DND-41 (cell line): ENCODE measurements at regions not wholly inside any gene's neighbourhood (a gene's known extent, or its start where the extent isn't known, plus 50 kb on each side); places are given as distances from the start of the nearest gene placed in this dataset.

Experiments used
- ATAC-seq: fragments of 200-7000 bp; cut with Tn5 transposase; 3 replicates; pipeline ENCODE4 v1.9.1; 2021; ENCODE audit warnings: low read depth; ENCODE audit not compliant: insufficient read depth
- DNase-seq: peaks from one replicate; pipeline ENCODE4 v3.0.0-alpha.2; 2020
- H2AFZ ChIP-seq: 2 replicates; pipeline ENCODE4 v1.6.0; 2012; ENCODE audit warnings: low read depth, low read length
- H3K27ac ChIP-seq: 2 replicates; pipeline ENCODE4 v1.5.1; 2012; ENCODE audit warnings: low read length, inconsistent platforms
- H3K27me3 ChIP-seq: fragments of 200-600 bp; sonication (generic); 2 replicates; pipeline ENCODE4 v1.6.0; 2012; ENCODE audit warnings: low read length, mild to moderate bottlenecking, inconsistent platforms; ENCODE audit not compliant: insufficient read depth, poor library complexity
- H3K36me3 ChIP-seq: 2 replicates; pipeline ENCODE4 v1.5.1; 2012; ENCODE audit warnings: low read length, inconsistent platforms; ENCODE audit not compliant: insufficient read depth
- H3K4me1 ChIP-seq: 2 replicates; pipeline ENCODE4 v1.5.1; 2012; ENCODE audit warnings: mild to moderate bottlenecking, low read length; ENCODE audit not compliant: insufficient read depth
- H3K4me2 ChIP-seq: 2 replicates; pipeline ENCODE4 v1.6.0; 2012; ENCODE audit warnings: mild to moderate bottlenecking, moderate library complexity, low read length, inconsistent platforms; ENCODE audit not compliant: insufficient read depth
- H3K4me3 ChIP-seq, 2 experiments: fragments of 200-600 bp in 1 of 2; shearing (Covaris generic) in 1 of 2; 2 replicates each; pipeline ENCODE4 v1.5.1; 2012 to 2016; ENCODE audit warnings: inconsistent platforms in 2 of 2, low read length in 2 of 2, mild to moderate bottlenecking in 2 of 2, low read depth in 1 of 2, moderate library complexity in 1 of 2
- H3K79me2 ChIP-seq: 2 replicates; pipeline ENCODE4 v1.6.0; 2012; ENCODE audit warnings: low read length, inconsistent platforms; ENCODE audit not compliant: insufficient read depth
- H3K9ac ChIP-seq: 2 replicates; pipeline ENCODE4 v1.6.0; 2012; ENCODE audit warnings: low read depth, mild to moderate bottlenecking, inconsistent platforms, low read length, moderate library complexity
- H3K9me3 ChIP-seq: 2 replicates; pipeline ENCODE4 v1.5.1; 2012; ENCODE audit warnings: low read length, moderate library complexity, mild to moderate bottlenecking, inconsistent platforms; ENCODE audit not compliant: insufficient read depth, severe bottlenecking
- H4K20me1 ChIP-seq: 2 replicates; pipeline ENCODE4 v1.6.0; 2012; ENCODE audit warnings: low read length; ENCODE audit not compliant: insufficient read depth
- CTCF ChIP-seq: IDR thresholded peaks from 2 replicates; pipeline ENCODE4 v1.5.1; 2012; ENCODE audit warnings: borderline replicate concordance, low read length, moderate library complexity, mild to moderate bottlenecking; ENCODE audit not compliant: poor library complexity, severe bottlenecking; ENCODE audit errors: extremely low read depth
- EZH2 ChIP-seq: IDR thresholded peaks from 3 replicates; pipeline ENCODE4 v1.6.1; 2012; ENCODE audit warnings: borderline replicate concordance, low read depth, mild to moderate bottlenecking, moderate library complexity, low read length, inconsistent platforms; ENCODE audit not compliant: severe bottlenecking

- no peaks in the 10 kb centered on the region for H3K79me2 ChIP-seq
- no peak overlapping the region for H2AFZ ChIP-seq
- H3K36me3 ChIP-seq = no peaks in the 10 kb centered on the region
- no peaks in the 10 kb centered on the region for H4K20me1 ChIP-seq
- no peak overlapping the region for H3K9ac ChIP-seq
- H3K27ac ChIP-seq = no peak overlapping the region
- no peak for TF ChIP-seq EZH2
- TF ChIP-seq CTCF = no peak
- H3K27me3 ChIP-seq = no peaks in the 10 kb centered on the region
- DNase-seq = no peak
- ATAC-seq = no peak
- no peak overlapping the region for H3K4me3 ChIP-seq
- no peaks in the 10 kb centered on the region for H3K9me3 ChIP-seq
- H3K4me2 ChIP-seq = no peak overlapping the region
- H3K4me1 ChIP-seq = no peaks in the 10 kb centered on the region
Observed at GRCh38 chr3:18284716-18285115, 140.4 kb downstream of the SATB1 start.

- Histone ChIP-seq H3K4me2 (no peak overlapping the region), H4K20me1 (no peaks in the 10 kb centered on the region), H3K79me2 (no peaks in the 10 kb centered on the region), H3K27me3 (no peaks in the 10 kb centered on the region), H2AFZ (no peak overlapping the region), H3K36me3 (no peaks in the 10 kb centered on the region), H3K4me3 (no peak overlapping the region), H3K9me3 (no peaks in the 10 kb centered on the region), H3K27ac (no peak overlapping the region), H3K9ac (no peak overlapping the region), H3K4me1 (no peaks in the 10 kb centered on the region)
- ATAC-seq = no peak
- no peak for DNase-seq
- TF ChIP-seq CTCF (no peak), EZH2 (no peak)
Observed at GRCh38 chr3:18283680-18284079, 141.5 kb downstream of the SATB1 start.

- Histone ChIP-seq H3K36me3 (no peaks in the 10 kb centered on the region), H3K27me3 (no peaks in the 10 kb centered on the region), H3K4me2 (no peak overlapping the region), H2AFZ (peak overlapping the region; percentile 20; the same call in 1 of the 2 replicates), H3K9ac (no peak overlapping the region), H3K9me3 (no peaks in the 10 kb centered on the region), H3K27ac (no peak overlapping the region), H4K20me1 (no peaks in the 10 kb centered on the region), H3K79me2 (no peaks in the 10 kb centered on the region), H3K4me3 (no peak overlapping the region), H3K4me1 (no peaks in the 10 kb centered on the region)
- ATAC-seq (no peak), DNase-seq (no peak)
- no peak for TF ChIP-seq CTCF
Observed at GRCh38 chr3:18282507-18282906, 142.6 kb downstream of the SATB1 start.

- Histone ChIP-seq H3K27me3 (no peaks in the 10 kb centered on the region), H3K4me2 (no peak overlapping the region), H3K4me1 (no peaks in the 10 kb centered on the region), H3K27ac (no peak overlapping the region), H3K4me3 (no peak overlapping the region), H3K9ac (no peak overlapping the region), H2AFZ (no peak overlapping the region), H3K36me3 (no peaks in the 10 kb centered on the region), H3K9me3 (no peaks in the 10 kb centered on the region), H4K20me1 (no peaks in the 10 kb centered on the region), H3K79me2 (no peaks in the 10 kb centered on the region)
- TF ChIP-seq EZH2 (no peak), CTCF (no peak)
- no peak for ATAC-seq
- DNase-seq = no peak
Observed at GRCh38 chr3:18279226-18279737, 145.9 kb downstream of the SATB1 start.
